K562 (cell line): ENCODE measurements at regions not wholly inside any gene's neighbourhood (a gene's known extent, or its start where the extent isn't known, plus 50 kb on each side); places are given as distances from the start of the nearest gene placed in this dataset.

Experiments used
- BACH1 ChIP-seq: fragments of 200-800 bp; sonication (Bioruptor generic); IDR thresholded peaks from 2 replicates; pipeline ENCODE4 v1.6.1; 2016; ENCODE audit warnings: missing genetic modification characterization, missing compliant biosample characterization
- ETV6 ChIP-seq, 3 experiments: fragments of 150-350 bp in 1 of 3; sonication (generic) in 1 of 3; formaldehyde crosslinking in 1 of 3; IDR thresholded peaks; 2 replicates each; pipeline versions ENCODE4 v1.6.1 to v1.8.0; 2014 to 2022; ENCODE audit warnings: borderline replicate concordance in 2 of 3, low read depth in 2 of 3, antibody characterized with exemption in 1 of 3, low read length in 1 of 3, mild to moderate bottlenecking in 1 of 3, missing genetic modification reagents in 1 of 3
- FOXJ3 ChIP-seq: sonication (generic); formaldehyde crosslinking; IDR thresholded peaks from 2 replicates; pipeline ENCODE4 v1.4.0; 2020; ENCODE audit warnings: mild to moderate bottlenecking, missing genetic modification reagents
- FOXO4 ChIP-seq: fragments of 450-650 bp; formaldehyde crosslinking; IDR thresholded peaks from 2 replicates; pipeline ENCODE4 v1.4.0; 2020; ENCODE audit warnings: mild to moderate bottlenecking, moderate library complexity
- GABPA ChIP-seq: fragments of 200-800 bp; sonication (Bioruptor generic); conservative IDR thresholded peaks from 2 replicates; pipeline ENCODE4 v1.6.1; 2016; ENCODE audit warnings: low read depth, missing genetic modification characterization, missing compliant biosample characterization
- GMEB1 ChIP-seq: fragments of 250-450 bp; sonication (Bioruptor Pico); IDR thresholded peaks from 2 replicates; pipeline ENCODE4 v1.4.0; 2020; ENCODE audit warnings: mild to moderate bottlenecking
- HNRNPK ChIP-seq: fragments of 200-400 bp; formaldehyde crosslinking; IDR thresholded peaks from one replicate; pipeline ENCODE4 v1.6.1; 2018; ENCODE audit warnings: mild to moderate bottlenecking, low read depth, low read length; ENCODE audit not compliant: poor library complexity, severe bottlenecking
- JUND ChIP-seq, 2 experiments: IDR thresholded peaks; 2 replicates in 1 of 2; 3 replicates in 1 of 2; pipeline ENCODE4 v1.6.1; 2011; ENCODE audit warnings: borderline replicate concordance in 2 of 2, low read depth in 2 of 2, low read length in 2 of 2, improper control_type of control experiment in 1 of 2, missing biosample characterization in 1 of 2, missing genetic modification characterization in 1 of 2, missing genetic modification reagents in 1 of 2
- KLF6 ChIP-seq: fragments of 250-450 bp; sonication (Bioruptor Pico); IDR thresholded peaks from 2 replicates; pipeline ENCODE4 v1.4.0; 2020; ENCODE audit warnings: mild to moderate bottlenecking, moderate library complexity, borderline replicate concordance
- L3MBTL2 ChIP-seq: fragments of 450-650 bp; IDR thresholded peaks from 2 replicates; pipeline ENCODE4 v1.6.1; 2016; ENCODE audit warnings: mild to moderate bottlenecking, moderate library complexity
- RBFOX2 ChIP-seq: fragments of 200-400 bp; formaldehyde crosslinking; IDR thresholded peaks from 2 replicates; pipeline ENCODE4 v1.6.1; 2017; ENCODE audit warnings: low read depth, mild to moderate bottlenecking, low read length, moderate library complexity
- STAT5A ChIP-seq: IDR thresholded peaks from 2 replicates; pipeline ENCODE4 v1.6.1; 2012; ENCODE audit warnings: low read length, inconsistent platforms, borderline replicate concordance
- TEAD4 ChIP-seq, 2 experiments: sonication (generic) in 1 of 2; formaldehyde crosslinking in 1 of 2; IDR thresholded peaks; 2 replicates each; pipeline versions ENCODE4 v1.6.1 to v1.8.0; 2012 to 2022; ENCODE audit warnings: borderline replicate concordance in 1 of 2, inconsistent platforms in 1 of 2, low read length in 1 of 2, mild to moderate bottlenecking in 1 of 2, missing genetic modification reagents in 1 of 2
- TOE1 ChIP-seq, 2 experiments: fragments of 450-650 bp in 1 of 2; sonication (generic) in 1 of 2; formaldehyde crosslinking in 1 of 2; IDR thresholded peaks; 2 replicates each; pipeline versions ENCODE4 v1.7.1 to v1.8.0; 2016 to 2022; ENCODE audit warnings: borderline replicate concordance in 2 of 2, mild to moderate bottlenecking in 2 of 2, antibody characterized with exemption in 1 of 2, inconsistent platforms in 1 of 2, low read depth in 1 of 2, missing genetic modification reagents in 1 of 2, moderate library complexity in 1 of 2
- TF ChIP-seq, protein P1 (sequence below): fragments of 450-650 bp; IDR thresholded peaks from 2 replicates; pipeline ENCODE4 v1.6.1; 2018; ENCODE audit not compliant: partially characterized antibody
- TF ChIP-seq, protein P2 (sequence below): fragments of 200-800 bp; sonication (Bioruptor generic); IDR thresholded peaks from 2 replicates; pipeline ENCODE4 v1.6.1; 2017; ENCODE audit warnings: missing genetic modification characterization, missing compliant biosample characterization

DNA sequence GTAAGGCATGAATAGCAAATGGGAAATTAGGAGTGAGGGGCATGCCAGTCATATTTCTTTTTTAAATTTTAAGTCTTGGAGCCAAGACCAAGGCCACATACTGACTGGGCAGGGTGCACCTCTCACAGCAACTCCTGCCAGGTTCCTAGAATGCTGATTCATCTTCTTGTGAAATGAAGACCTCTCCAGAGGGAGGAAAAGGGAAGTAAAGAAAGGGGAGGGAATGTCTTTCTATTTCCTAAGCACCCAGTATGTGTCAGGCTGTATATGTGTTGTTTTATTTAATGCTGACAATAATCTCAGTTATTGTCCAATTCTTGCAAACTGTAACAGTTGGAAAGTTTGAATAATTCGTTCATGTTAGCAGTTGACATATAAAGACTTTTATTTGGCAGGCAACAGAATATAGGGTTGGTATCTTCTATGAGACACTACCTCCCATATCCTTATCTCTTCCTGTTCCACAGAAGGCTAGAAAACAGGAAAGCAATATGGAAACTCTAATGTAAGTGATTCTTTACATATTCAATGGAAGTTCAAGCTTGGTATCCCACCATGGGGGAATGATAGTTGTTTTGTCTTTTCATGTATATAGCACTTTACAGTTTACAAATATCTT, 259.1 kb upstream of the USP24 start (continued):
- peak; percentile 61 for TF ChIP-seq JUND (IDR thresholded peaks at IDR 0.05; ENCODE audit: borderline replicate concordance, low read depth, low read length)
- peak; percentile 80; the same call in 2 of the 3 replicates for TF ChIP-seq JUND (tag; IDR thresholded peaks at IDR 0.05; ENCODE audit: borderline replicate concordance, low read depth, low read length)
- TF ChIP-seq, protein P1, sequence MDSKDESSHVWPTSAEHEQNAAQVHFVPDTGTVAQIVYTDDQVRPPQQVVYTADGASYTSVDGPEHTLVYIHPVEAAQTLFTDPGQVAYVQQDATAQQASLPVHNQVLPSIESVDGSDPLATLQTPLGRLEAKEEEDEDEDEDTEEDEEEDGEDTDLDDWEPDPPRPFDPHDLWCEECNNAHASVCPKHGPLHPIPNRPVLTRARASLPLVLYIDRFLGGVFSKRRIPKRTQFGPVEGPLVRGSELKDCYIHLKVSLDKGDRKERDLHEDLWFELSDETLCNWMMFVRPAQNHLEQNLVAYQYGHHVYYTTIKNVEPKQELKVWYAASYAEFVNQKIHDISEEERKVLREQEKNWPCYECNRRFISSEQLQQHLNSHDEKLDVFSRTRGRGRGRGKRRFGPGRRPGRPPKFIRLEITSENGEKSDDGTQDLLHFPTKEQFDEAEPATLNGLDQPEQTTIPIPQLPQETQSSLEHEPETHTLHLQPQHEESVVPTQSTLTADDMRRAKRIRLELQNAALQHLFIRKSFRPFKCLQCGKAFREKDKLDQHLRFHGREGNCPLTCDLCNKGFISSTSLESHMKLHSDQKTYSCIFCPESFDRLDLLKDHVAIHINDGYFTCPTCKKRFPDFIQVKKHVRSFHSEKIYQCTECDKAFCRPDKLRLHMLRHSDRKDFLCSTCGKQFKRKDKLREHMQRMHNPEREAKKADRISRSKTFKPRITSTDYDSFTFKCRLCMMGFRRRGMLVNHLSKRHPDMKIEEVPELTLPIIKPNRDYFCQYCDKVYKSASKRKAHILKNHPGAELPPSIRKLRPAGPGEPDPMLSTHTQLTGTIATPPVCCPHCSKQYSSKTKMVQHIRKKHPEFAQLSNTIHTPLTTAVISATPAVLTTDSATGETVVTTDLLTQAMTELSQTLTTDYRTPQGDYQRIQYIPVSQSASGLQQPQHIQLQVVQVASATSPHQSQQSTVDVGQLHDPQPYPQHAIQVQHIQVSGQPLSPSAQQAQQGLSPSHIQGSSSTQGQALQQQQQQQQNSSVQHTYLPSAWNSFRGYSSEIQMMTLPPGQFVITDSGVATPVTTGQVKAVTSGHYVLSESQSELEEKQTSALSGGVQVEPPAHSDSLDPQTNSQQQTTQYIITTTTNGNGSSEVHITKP, result peak; percentile 94
- TF ChIP-seq TEAD4 (IDR thresholded peaks at IDR 0.05; ENCODE audit: low read length), result peak; percentile 15; the same call in 1 of the 2 replicates
- TF ChIP-seq TEAD4 (CRISPR knock-in tag; IDR thresholded peaks at IDR 0.05; ENCODE audit: borderline replicate concordance), result no peak
- no peak for TF ChIP-seq L3MBTL2
- peak; percentile 41; the same call in 1 of the 2 replicates for TF ChIP-seq BACH1
- peak; percentile 65 to 89; a peak in 3 of 4 replicates for TF ChIP-seq ETV6 (IDR thresholded peaks at IDR 0.05; ENCODE audit: borderline replicate concordance in 1 of 2, low read depth in 2 of 2, low read length in 1 of 2)
- no peak for TF ChIP-seq ETV6 (CRISPR knock-in tag; IDR thresholded peaks at IDR 0.05; ENCODE audit: borderline replicate concordance)
- no peak for TF ChIP-seq HNRNPK
- TF ChIP-seq GMEB1 (CRISPR knock-in tag), result no peak
- no peak for TF ChIP-seq FOXO4 (CRISPR knock-in tag)
- TF ChIP-seq TOE1 (IDR thresholded peaks at IDR 0.05; ENCODE audit: borderline replicate concordance), result no peak
- TF ChIP-seq TOE1 (CRISPR knock-in tag; IDR thresholded peaks at IDR 0.05; ENCODE audit: borderline replicate concordance, low read depth), result no peak
- TF ChIP-seq, protein P2, sequence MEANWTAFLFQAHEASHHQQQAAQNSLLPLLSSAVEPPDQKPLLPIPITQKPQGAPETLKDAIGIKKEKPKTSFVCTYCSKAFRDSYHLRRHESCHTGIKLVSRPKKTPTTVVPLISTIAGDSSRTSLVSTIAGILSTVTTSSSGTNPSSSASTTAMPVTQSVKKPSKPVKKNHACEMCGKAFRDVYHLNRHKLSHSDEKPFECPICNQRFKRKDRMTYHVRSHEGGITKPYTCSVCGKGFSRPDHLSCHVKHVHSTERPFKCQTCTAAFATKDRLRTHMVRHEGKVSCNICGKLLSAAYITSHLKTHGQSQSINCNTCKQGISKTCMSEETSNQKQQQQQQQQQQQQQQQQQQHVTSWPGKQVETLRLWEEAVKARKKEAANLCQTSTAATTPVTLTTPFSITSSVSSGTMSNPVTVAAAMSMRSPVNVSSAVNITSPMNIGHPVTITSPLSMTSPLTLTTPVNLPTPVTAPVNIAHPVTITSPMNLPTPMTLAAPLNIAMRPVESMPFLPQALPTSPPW, result peak; percentile 53
- TF ChIP-seq GABPA (tag), result 0 out of 2 replicates have a peak, but pooled peaks have one; percentile 27
- no peak for TF ChIP-seq FOXJ3
- no peak for TF ChIP-seq RBFOX2
- TF ChIP-seq KLF6, result peak; percentile 55; the same call in 1 of the 2 replicates
- peak; percentile 77 for TF ChIP-seq STAT5A
